GM19397 (cell line): ENCODE measurements at regions not wholly inside any gene's neighbourhood (a gene's known extent, or its start where the extent isn't known, plus 50 kb on each side); places are given as distances from the start of the nearest gene placed in this dataset.

Source experiments
- ATAC-seq: cut with Tn5 transposase; IDR thresholded peaks from one replicate; pipeline ENCODE4 v1.9.1; 2021; ENCODE audit warnings: mild to moderate bottlenecking, moderate library complexity; ENCODE audit not compliant: unreplicated experiment

DNA sequence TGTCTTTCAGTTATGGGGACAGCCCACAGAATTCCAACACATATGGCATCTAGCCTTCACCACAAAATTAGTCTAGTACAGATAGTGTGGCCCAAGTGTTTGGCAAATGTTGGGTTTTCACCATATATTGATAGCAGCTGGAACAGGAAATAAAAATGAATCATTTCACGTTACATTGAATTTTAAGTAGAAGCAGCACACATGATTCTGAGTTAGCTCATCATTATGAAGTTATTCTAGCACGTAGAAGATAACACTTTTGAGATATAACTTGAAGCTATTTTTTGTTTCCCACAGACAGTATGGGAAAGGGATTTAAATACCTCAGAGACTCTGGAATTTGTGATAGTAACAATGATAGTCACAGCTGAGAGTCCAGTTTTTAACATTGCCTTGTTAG lies 118.7 kb downstream of the FAT4 start:
- no peak for ATAC-seq

DNA sequence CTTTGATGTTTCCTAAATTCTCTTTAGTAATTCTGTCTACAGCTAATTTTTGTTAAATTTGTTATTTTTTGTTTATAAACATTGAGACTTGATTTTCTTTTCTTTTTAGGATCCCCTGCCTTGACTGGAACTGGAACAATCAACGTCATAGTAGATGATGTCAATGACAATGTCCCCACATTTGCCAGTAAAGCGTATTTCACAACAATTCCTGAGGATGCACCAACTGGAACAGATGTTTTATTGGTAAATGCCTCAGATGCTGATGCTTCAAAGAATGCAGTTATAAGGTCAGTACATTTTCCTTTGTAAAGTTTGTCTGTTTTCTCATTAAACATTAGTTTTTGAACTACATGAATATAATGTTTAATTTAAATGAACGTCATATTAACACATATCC lies 119.4 kb downstream of the FAT4 start:
- ATAC-seq: no peak

DNA sequence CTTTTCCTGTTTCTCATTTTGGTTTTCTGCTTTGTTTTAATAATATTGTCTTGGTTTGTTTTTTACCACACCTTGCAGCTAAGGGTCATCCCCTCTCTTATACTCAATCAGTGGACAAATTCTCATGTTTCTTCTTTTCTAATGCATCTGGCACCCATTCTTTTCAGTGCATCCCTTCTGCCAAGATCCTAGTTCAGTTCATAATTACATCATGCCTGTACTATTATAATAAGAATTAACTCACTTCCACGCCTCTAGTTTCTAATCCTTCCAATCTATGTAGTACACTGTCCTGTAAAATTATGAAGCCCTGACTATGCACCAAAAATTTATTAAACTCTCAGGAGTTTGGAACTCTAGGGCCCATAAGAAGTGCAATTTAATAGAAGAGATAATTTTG lies 126.1 kb downstream of the FAT4 start:
- no peak for ATAC-seq

DNA sequence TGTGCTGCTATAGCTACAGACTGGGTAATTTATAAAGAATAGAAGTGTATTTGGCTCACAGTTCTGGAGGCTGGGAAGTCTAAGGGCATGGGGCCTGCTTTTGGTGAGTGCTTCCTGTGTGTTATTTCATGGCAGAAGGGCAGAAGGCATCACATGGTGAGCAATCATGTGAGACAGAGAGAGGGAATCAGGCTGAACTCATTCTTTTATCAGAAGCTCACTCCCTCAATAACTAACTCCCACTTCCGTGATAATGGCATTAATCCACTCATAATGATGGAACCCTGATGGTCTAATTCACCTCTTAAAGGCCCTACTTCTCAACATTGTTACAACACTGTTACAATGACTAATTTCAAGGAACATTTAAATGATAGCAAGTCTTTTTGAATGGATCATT lies 129.4 kb downstream of the FAT4 start:
- ATAC-seq: no peak

DNA sequence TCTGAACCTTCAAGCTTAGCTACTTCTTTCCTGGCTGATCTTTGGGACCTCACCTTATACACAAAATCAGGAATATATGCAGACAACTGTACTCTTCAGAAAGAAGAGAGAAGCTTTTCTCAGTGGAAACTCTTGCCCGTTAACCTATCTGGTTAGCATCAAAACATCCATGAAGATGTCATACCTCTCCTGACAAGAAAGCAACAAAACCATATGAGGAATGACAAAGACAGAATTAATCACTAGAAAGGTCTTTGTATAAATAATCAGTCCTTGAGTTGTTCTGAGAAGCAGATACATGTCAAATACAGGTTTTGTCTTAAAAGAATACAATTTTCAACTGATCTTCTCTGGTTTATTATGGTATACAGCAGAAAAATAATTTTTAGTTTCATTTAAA lies 130.8 kb downstream of the FAT4 start:
- ATAC-seq: no peak

DNA sequence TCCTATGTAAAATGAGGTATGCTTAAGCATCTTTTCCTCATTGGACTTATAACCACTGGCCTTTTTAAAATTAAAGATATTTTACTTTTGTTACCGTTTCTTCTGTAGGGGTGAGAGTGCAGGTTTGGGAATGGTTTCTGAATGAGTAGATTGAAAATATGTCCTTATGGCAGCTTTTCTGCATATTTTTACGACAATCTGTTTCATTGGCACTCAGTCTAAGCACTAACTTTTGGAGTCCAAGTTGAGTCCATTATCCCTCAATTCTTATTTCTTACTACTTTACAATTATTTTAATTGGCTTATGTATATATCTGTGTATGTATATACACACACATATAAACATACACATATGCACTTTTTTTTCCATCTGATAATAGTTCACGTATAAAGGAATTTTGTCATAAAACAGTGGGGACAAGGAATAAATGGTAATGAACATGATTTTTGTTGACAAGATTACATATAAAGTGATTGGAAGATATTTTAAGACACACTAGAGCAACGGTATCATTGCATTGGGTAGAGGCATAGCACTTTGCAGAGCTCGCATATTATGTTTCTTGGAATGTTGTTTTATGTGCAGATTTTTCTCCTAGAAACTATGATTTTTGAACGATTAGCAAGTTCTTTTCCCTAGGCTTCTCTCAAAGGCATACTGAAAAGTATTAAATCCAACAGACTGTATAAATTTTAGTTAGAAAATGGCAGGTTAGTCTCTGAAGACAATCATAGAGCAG lies 133.0 kb downstream of the FAT4 start:
- ATAC-seq: no peak

DNA sequence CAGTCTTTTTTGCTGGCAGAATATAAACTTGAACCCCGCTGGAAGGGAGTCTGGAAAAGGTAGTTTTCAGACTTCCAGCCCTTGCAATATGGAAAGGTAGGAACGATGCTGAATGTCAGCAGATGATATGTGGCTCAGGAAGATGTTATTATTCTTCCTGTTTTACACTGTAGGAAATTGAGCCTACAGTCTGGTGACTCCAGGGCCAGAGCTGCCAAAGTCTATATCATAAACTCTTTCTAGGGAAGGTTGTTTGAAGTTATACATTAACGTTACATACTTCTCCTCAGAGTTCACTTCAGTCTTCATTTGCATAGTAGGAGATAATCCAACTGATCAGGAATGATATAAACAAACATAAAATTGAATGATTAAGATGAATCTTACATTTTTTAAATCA lies 141.3 kb downstream of the FAT4 start:
- no peak for ATAC-seq

DNA sequence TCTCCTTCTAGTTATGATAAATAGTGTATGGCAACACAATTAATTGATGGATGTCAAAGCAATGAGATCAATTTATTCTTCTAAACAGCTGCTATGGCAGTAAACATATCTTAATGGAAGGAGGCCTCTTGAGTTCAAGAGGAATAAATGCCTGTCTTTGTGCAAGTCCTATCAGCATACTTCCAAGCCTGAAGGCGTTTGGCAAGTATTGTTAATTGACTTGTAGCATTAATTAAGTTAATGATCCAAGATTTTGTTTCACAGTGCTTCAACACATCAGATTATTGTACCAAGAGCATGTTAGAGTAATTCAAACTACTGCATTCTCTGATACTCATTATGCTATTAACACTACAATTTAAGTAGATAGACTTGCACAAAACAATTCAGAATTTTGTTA lies 144.8 kb downstream of the FAT4 start:
- ATAC-seq: no peak

DNA sequence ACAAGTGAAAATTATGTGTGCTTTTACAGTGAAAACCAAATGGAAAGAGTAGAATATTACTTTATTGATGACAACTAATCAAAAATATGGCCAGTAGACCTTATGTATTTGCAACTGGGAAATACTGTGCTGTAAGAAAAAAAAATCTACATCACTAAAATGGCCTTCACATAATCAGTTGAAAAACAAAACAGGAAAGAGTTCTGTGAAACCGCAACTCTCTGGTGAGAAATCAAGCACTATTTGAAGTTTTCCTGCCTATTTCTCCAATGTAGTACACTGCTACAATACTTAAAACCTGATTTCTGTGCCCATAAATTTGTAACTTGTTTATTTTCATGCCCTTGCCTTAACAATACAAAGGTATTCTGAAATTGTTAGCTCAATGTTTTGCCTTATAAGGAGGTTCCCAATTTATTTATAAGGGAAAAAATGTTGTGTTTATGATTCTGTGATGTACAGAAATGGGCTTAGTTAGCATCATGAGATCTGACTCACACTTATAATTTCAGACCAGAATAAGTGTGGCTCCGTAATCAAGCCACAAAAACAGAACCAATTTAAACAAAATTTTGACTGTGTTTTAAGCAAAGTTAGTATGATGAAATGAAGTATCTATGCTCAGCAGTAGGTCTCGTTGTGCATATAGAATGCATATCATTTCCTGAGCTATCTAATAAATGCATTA lies 147.1 kb downstream of the FAT4 start:
- no peak for ATAC-seq

DNA sequence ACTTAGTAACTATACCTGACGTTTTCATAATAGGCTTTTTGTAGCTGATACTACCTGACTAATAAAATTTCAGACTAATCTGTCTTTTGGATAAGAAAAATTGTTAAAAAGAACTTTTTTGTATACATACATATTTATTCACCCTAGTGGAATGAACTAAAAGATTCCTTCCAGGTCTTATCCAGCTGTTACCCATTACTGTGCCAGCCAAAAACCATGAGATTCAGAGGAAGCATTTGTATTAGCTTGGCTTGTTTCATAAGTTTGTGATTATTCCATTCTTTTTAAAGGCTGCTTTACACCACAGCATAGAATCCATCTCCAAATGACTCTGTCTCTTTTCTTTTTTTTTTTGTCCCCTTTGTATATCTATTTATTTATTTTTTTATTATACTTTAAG lies 149.4 kb downstream of the FAT4 start:
- no peak for ATAC-seq

DNA sequence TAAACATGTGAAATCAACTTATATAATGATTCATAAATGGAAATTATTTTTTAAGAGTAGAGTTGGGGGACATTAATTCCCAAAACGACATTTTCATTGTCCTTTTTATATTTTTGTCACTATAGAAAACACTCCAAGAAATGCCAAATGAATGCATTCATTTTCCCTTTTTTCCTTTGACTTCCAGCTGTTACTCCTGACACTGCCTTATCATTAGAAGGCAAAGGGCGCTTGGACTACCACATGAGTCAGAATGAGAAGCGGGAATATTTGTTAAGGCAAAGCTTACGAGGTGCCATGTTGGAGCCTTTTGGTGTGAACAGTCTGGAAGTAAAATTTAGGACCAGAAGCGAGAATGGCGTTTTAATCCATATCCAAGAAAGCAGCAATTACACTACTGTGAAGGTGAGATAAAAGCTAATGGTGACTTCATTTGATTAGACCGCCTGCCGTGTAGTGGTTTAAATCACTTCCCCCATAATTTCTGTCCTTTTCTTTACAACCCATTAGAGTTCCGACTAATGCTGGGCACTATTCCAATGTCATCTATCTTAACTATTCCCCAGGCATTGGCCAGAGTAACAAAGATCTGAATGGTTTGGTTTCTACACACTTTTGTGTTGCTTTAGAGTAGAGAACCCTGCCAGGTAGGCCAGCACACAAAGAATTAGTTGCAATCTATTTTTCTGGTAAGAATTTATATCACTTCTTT lies 166.7 kb downstream of the FAT4 start:
- ATAC-seq: no peak

DNA sequence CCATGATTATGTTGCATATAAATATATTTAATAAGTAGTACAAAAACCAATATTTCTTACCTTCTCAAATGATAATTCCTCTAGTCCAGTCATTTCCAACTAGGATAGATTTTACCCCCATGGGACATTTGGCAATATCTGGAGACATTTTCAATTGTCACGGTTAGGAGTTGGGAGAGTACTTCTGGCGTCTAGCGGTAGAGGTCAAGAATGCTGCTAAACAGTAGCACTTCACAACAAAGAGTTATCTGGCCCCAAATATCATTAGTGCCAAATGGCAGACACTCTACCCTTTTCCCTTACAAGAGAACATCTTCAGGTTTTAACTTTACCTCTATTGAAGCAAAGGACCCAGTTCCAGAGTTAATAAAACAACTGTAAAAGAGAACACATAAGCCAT lies 168.1 kb downstream of the FAT4 start:
- ATAC-seq: no peak

DNA sequence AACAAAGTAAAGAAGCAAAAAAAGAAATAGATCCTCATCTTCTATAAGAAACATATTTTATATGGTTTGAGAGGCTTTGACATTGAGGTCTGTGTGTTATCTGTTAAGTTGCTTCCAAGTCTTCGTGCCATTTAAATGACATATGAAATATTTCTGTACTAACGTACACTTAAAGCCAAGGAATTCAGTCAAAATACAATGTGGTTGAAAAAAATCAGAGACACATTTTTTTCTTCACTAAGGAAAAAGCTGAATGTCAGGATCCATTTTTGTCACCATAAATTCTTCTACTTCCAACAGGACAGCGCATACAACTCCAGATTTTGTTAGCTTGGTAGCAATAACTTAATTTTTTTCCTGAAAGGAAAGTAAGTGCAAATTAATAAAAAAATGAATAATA lies 168.5 kb downstream of the FAT4 start:
- ATAC-seq: no peak

DNA sequence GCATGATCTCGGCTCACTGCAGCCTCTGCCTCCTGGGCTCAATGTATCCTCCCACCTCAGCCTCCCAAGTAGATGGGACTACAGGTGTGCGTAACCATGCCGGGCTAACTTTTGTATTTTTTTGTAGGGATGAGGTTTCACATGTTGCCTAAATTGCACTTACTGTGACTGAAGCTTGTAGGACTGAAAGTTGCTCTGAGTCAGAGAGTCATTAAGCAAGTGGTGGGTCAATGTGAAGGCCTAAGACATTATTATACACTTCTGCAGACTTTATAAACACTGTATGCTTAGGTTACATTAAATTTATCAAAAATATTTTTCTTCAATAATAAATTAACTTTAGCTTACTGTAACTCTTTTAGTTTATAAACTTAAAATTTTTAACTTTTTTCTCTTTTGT lies 170.2 kb downstream of the FAT4 start:
- no peak for ATAC-seq

DNA sequence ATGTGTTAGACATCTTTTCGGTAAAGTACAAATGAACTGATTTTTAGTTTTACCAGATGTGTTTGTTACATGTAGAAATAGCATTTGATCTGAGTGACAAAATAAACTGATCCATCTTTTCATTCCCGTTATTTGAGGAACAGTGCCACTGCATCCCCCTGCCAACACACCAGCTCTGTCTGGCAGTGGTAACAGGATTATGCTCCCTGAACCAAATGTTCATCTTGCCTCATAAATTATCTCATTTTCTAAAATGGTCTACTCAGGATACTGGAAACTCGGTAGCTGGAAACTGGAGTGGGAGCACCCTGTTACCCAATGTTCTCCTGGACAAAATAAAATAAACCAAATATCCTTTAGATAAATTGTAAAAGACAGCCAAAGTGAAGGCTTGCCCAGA lies 171.6 kb downstream of the FAT4 start:
- ATAC-seq: no peak

DNA sequence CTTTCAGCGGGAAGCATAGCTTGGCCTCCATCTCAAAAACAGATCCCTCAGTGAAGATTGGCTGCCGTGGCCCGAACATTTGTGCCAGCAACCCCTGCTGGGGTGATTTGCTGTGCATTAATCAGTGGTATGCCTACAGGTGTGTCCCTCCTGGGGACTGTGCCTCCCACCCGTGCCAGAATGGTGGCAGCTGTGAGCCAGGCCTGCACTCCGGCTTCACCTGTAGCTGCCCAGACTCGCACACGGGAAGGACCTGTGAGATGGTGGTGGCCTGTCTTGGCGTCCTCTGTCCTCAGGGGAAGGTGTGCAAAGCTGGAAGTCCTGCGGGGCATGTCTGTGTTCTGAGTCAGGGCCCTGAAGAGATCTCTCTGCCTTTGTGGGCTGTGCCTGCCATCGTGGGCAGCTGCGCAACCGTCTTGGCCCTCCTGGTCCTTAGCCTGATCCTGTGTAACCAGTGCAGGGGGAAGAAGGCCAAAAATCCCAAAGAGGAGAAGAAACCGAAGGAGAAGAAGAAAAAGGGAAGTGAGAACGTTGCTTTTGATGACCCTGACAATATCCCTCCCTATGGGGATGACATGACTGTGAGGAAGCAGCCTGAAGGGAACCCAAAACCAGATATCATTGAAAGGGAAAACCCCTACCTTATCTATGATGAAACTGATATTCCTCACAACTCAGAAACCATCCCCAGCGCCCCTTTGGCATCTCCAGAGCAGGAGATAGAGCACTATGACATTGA lies 175.4 kb downstream of the FAT4 start:
- no peak for ATAC-seq

DNA sequence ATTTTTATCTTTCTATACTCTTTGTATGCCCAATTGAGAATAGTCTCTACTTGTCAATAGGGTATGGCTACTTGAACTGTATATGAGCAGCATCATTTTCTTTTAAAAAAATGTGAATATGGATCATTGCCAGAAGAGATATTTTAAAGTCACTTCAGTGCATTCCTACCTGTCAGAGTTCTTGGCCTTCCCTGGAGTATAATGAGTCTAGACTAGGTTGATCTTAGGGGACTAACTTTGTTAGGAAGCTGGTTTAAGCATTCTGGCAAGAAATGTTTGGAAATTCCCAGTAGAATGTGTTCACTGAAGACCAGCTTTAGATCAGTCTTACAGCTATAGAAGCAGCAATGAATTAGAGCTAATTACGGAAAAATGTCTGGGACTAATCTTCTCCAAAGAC lies 178.2 kb downstream of the FAT4 start:
- ATAC-seq: no peak

DNA sequence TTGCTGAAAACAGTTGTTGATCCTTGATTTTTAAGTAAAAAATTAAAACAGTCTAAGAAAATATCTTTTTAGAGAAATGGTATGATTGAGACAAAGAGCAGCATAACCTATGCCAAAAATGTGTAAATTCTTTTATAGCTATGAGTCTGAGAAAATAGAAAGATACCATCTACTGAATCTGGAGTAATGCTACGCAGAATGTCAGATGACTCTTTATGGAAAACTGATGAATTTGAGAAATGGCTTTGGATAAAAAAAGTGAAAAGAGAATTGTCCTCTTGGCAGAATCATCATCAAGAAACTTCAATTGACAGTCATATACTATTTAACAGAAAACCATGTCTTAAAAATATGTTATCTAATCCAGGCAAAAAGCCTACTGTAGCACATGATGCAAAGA lies 183.1 kb downstream of the FAT4 start:
- no peak for ATAC-seq

DNA sequence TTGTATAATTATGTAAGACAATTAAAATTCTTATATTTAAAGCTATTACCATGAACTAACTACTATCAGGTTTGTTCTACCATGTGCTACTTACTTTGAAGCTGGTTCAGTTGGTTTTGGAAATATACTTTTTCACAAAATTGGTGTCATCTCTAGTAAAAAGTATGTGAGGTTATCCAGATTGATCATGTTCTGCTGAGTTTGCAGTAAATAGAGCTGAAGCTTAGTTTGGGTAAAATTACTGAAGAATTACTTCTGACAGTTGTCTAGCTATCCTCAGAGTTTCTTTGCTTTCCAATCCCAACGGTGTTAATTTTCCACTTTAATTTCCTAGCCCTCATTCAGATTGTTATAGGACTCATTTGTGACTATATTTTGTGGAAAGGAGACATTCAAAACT lies 184.2 kb downstream of the FAT4 start:
- no peak for ATAC-seq

DNA sequence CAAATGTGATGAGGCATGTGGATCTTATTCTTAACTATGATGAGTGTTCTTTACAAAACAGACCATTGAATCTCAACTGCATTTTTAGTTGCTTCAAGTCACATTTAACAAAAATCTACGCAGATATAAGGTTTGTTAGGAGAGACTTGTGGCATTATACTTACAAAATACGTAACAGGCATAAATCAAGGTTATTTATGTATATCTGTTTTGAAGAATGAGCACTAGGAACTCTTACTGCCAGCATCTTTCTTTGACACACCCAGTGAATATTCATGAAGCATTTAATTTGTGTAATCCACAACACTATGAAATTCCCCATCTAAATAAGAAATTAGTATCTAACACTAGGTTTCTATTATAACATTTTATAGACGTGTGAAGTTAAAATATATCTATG lies 186.3 kb downstream of the FAT4 start:
- ATAC-seq: no peak

DNA sequence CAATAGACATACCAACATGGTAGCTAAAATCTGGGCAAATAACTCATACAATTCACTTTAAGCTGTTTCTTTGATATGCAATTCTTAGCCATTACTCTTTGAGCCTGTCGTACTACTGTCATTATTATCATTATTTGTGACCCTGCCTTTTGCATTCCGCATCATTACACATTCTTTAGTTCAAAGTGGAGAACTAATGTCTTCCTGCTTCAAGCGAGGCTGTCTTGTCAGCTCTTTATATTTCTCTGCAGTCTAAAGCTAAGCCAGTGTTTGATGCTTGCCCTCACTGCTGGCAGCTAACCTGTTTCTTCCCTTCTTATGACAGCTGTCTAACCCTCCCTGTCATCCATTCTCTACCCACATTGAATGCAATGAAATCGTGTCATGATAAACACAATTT lies 186.8 kb downstream of the FAT4 start:
- no peak for ATAC-seq

DNA sequence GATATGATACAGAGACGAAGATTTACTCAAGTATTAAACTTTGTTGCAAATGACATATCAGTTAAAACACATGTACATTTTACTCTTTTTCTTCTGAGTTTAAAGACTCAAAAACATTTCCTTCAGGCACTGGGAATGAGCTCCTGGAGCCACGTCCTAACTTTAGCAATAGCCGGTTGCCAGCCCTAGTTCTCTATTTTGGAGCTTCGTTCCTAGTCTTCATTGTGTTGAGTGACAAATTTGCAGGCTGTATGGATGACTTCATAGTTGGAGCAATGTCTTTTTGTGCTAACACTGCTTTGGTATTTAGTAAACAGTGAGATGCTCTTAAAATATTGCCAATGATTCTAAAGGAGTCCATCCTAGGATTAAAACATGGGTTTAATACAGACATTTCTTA lies 190.9 kb downstream of the FAT4 start:
- ATAC-seq: no peak
